ENCODE measurements at regions not wholly inside any gene's neighbourhood (a gene's known extent, or its start where the extent isn't known, plus 50 kb on each side); places are given as distances from the start of the nearest gene placed in this dataset.

DNA sequence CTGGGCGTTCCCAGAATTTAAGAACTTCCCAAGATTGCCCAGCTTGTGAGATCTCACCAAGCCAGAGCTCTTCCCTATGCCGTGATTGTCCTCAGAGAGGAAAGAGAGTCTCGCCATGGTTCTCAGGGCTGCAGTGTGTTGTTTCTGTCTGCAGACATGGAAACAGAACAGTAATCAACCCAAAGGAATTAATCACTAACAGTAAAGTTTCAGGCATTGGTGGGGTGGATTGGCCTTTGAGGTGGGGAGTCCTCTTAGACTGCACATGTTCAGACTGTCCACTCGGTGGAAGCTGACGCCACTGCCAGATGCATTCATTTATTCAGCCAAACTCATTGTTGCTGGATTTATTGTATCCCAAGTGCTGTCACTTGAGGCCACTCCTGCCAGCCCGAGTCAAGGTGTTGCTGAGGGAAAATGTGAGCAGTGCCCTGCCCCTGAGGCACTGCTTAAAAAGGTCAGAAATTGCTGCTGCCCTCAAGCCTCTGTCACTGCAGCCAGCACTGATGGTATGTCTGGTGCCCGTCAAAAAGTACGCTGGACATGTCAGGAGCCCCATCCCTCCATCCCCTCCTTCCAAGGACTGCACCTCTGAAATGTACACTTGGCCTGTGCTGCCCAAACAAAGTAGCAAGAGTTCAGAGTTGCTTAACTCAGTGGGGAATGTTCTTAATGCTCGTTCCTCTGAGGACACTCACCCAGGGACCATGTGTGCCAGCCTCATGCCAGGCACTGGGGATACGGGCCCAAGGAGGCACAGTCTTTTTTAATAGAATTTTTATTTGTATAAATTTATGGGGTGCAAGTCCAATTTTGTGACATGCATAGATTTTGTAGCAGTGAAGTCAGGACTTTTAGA lies 201.0 kb downstream of the GLI2 start:
- TF ChIP-seq CTBP1 (IDR thresholded peaks at IDR 0.05; ENCODE audit: borderline replicate concordance) (no peak), SUZ12 (IDR thresholded peaks at IDR 0.05) (no peak), HDGF (IDR thresholded peaks at IDR 0.05; ENCODE audit: borderline replicate concordance) (no peak), FOXA1 (IDR thresholded peaks at IDR 0.05) (no peak), FOXM1 (IDR thresholded peaks at IDR 0.05; ENCODE audit: borderline replicate concordance) (no peak), FOXK2 (IDR thresholded peaks at IDR 0.05) (no peak), ELF4 (IDR thresholded peaks at IDR 0.05) (no peak), NFRKB (IDR thresholded peaks at IDR 0.05) (no peak), LEF1 (IDR thresholded peaks at IDR 0.05; ENCODE audit: borderline replicate concordance) (no peak), BHLHE40 (IDR thresholded peaks at IDR 0.05; ENCODE audit: borderline replicate concordance) (no peak)
- TF ChIP-seq, protein P1, sequence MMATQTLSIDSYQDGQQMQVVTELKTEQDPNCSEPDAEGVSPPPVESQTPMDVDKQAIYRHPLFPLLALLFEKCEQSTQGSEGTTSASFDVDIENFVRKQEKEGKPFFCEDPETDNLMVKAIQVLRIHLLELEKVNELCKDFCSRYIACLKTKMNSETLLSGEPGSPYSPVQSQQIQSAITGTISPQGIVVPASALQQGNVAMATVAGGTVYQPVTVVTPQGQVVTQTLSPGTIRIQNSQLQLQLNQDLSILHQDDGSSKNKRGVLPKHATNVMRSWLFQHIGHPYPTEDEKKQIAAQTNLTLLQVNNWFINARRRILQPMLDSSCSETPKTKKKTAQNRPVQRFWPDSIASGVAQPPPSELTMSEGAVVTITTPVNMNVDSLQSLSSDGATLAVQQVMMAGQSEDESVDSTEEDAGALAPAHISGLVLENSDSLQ (IDR thresholded peaks at IDR 0.05): no peak
- POLR2A ChIA-PET: interaction anchor here (1.4 kb wide), 1 partner anchor 139 kb away, joined by 3 read pairs; no protein-coding TSS in a partner anchor
- CTCF ChIA-PET: no interaction called here
- no peak for DNase-seq (ENCODE audit: extremely low spot score)

DNA sequence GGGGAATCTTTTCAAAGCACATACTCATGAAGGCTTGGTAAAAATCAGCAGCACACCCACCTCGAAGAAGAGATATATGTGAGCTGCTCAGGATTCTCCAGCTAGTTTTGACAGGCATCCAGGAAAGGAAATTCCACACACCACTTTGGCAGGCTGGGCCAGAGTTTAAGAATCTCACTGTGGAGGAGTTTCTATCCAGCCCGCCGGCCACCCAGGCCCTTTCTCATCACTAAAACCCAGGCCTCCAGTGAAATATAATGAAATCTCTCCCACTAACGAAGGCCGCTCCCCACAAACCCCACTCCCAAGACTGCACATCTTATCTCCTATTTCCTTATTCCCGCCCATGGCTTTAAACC lies 202.0 kb downstream of the GLI2 start:
- ChIA-PET POLR2A (no interaction called here), CTCF (no interaction called here)
- DNase-seq (ENCODE audit: extremely low spot score): no peak
- TF ChIP-seq SP1 (IDR thresholded peaks at IDR 0.05) (no peak), FOXA1 (IDR thresholded peaks at IDR 0.05) (no peak)

DNA sequence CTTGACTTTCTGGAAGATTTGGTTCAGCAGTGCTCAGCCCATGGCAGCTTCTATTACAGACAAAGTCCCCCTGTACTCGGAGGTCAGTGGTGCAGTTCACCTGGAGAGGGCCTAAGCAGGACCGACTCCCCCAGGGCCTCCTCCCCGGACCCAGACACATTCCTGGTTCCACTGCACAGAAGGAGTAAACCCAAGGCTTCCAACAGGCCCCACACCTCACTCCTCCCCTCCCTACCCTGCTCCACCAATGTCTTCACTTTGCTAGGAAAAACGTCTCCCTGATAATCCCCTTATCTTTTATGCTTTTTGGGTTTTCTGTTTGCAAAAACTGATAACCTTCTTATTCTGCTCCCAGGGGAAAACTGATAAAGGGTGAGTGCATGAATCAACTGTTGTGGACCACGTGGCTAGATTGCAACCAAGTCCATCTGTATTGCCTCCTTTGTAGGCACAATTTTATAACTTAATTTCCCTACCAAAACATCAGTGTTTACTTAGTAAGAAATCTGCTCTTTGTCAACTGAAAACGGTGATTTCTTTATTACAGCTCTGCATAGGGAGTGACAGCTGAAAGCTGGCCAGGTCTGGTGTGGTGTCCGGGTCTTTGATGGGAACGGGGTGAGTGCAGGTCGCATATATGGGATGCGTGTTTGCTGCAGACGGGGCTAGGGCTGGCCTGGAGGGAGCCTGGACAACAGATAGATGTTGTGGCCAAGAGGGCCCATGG lies 202.5 kb downstream of the GLI2 start:
- no peak for DNase-seq (ENCODE audit: extremely low spot score)
- POLR2A ChIA-PET: no interaction called here
- CTCF ChIA-PET: no interaction called here
- TF ChIP-seq ARNT (IDR thresholded peaks at IDR 0.05) (no peak), FOXA1 (IDR thresholded peaks at IDR 0.05) (no peak), FOXM1 (IDR thresholded peaks at IDR 0.05; ENCODE audit: borderline replicate concordance) (no peak), CTBP1 (IDR thresholded peaks at IDR 0.05; ENCODE audit: borderline replicate concordance) (no peak), SUZ12 (IDR thresholded peaks at IDR 0.05) (no peak), SP1 (IDR thresholded peaks at IDR 0.05) (no peak), TARDBP (IDR thresholded peaks at IDR 0.05) (no peak), LEF1 (IDR thresholded peaks at IDR 0.05; ENCODE audit: borderline replicate concordance) (no peak), BHLHE40 (IDR thresholded peaks at IDR 0.05; ENCODE audit: borderline replicate concordance) (no peak), NFRKB (IDR thresholded peaks at IDR 0.05) (no peak), HDGF (IDR thresholded peaks at IDR 0.05; ENCODE audit: borderline replicate concordance) (no peak), FOXK2 (IDR thresholded peaks at IDR 0.05) (no peak), L3MBTL2 (conservative IDR thresholded peaks at IDR 0.05) (no peak), ELF4 (IDR thresholded peaks at IDR 0.05) (no peak), ZNF384 (IDR thresholded peaks at IDR 0.05) (no peak)
- TF ChIP-seq, protein P1 (IDR thresholded peaks at IDR 0.05): no peak

DNA sequence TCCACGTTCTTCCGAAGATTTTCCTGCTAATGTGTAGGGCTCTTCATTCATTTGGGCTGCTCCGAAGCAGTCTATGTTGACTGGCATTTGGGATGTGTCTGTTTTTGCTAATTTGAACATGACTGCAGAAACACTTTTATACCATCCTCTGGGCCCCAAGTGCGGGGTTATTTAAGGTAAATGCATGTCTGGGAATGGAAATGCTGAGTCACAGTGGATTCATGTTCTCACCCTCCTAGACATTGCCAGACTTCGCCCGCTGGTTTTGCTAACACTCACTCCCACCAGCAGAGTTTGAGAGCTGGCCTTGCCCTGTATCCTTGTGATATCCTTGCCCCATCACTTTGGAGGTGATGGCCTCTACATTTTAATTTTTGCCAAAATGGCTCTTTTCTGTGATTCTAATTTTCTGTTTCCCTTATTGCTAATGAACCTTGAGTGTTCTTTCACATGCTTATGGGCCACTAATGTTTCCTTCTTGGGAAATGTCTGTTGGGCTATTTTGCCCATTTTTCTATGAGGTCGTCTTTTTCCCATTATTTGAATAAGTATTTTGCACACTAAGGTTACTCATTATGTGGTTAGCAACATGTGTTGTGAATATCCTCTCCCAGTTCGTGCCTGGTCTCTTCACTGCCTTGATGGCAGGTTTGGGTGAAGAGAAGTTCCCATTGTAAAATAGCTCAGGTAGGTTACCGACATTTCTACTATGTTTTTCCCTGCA lies 204.1 kb downstream of the GLI2 start:
- DNase-seq (ENCODE audit: extremely low spot score): no peak
- ChIA-PET CTCF (interaction anchor here (0.7 kb wide), 1 partner anchor 199 kb away, joined by 3 read pairs; no protein-coding TSS in a partner anchor), POLR2A (no interaction called here)
- TF ChIP-seq L3MBTL2 (conservative IDR thresholded peaks at IDR 0.05) (no peak), LEF1 (IDR thresholded peaks at IDR 0.05; ENCODE audit: borderline replicate concordance) (no peak), CTBP1 (IDR thresholded peaks at IDR 0.05; ENCODE audit: borderline replicate concordance) (no peak), SUZ12 (IDR thresholded peaks at IDR 0.05) (no peak), ELF4 (IDR thresholded peaks at IDR 0.05) (no peak), SP1 (IDR thresholded peaks at IDR 0.05) (no peak), ZNF384 (IDR thresholded peaks at IDR 0.05) (no peak), BHLHE40 (IDR thresholded peaks at IDR 0.05; ENCODE audit: borderline replicate concordance) (no peak), ARNT (IDR thresholded peaks at IDR 0.05) (no peak), TARDBP (IDR thresholded peaks at IDR 0.05) (no peak), FOXK2 (IDR thresholded peaks at IDR 0.05) (no peak), FOXM1 (IDR thresholded peaks at IDR 0.05; ENCODE audit: borderline replicate concordance) (no peak), NFRKB (IDR thresholded peaks at IDR 0.05) (no peak), FOXA1 (IDR thresholded peaks at IDR 0.05) (no peak), HDGF (IDR thresholded peaks at IDR 0.05; ENCODE audit: borderline replicate concordance) (no peak)
- TF ChIP-seq, protein P1 (IDR thresholded peaks at IDR 0.05): no peak

DNA sequence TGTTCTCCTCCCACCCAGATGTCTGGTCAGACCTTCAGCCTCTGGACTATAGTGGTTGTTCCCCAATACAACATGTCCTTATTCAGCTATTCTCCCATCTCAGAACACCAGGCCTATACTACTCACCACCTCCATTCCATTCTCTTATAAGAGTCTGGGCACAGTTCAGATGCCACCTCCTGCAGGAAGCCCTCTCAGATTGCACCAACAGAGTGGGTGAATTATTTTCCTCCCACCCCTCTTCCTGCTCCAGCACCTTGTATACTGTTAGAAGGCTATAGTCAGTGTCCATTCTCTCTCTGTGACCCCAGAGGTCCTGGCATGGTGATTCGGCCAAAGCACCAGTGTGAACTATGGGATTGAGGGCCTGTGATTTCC lies 204.6 kb downstream of the GLI2 start:
- no peak for DNase-seq (ENCODE audit: extremely low spot score)
- no peak for TF ChIP-seq FOXM1 (IDR thresholded peaks at IDR 0.05; ENCODE audit: borderline replicate concordance)
- TF ChIP-seq SP1 (IDR thresholded peaks at IDR 0.05): no peak
- TF ChIP-seq CTBP1 (IDR thresholded peaks at IDR 0.05; ENCODE audit: borderline replicate concordance): no peak
- no peak for TF ChIP-seq BHLHE40 (IDR thresholded peaks at IDR 0.05; ENCODE audit: borderline replicate concordance)
- no peak for TF ChIP-seq FOXK2 (IDR thresholded peaks at IDR 0.05)
- no peak for TF ChIP-seq ZNF384 (IDR thresholded peaks at IDR 0.05)
- no peak for TF ChIP-seq HDGF (IDR thresholded peaks at IDR 0.05; ENCODE audit: borderline replicate concordance)
- no peak for TF ChIP-seq ELF4 (IDR thresholded peaks at IDR 0.05)
- no peak for TF ChIP-seq TARDBP (IDR thresholded peaks at IDR 0.05)
- TF ChIP-seq, protein P1 (IDR thresholded peaks at IDR 0.05): no peak
- no peak for TF ChIP-seq FOXA1 (IDR thresholded peaks at IDR 0.05)
- no peak for TF ChIP-seq NFRKB (IDR thresholded peaks at IDR 0.05)
- TF ChIP-seq ARNT (IDR thresholded peaks at IDR 0.05): no peak
- no peak for TF ChIP-seq L3MBTL2 (conservative IDR thresholded peaks at IDR 0.05)
- ChIA-PET POLR2A (interaction anchor here (0.5 to 1.2 kb wide), 2 partner anchors 75 to 199 kb away, joined by 3 to 4 read pairs; no protein-coding TSS in a partner anchor), CTCF (interaction anchor here (0.7 kb wide), 1 partner anchor 199 kb away, joined by 3 read pairs; no protein-coding TSS in a partner anchor)
